ENCODE measurements at regions not wholly inside any gene's neighbourhood (a gene's known extent, or its start where the extent isn't known, plus 50 kb on each side); places are given as distances from the start of the nearest gene placed in this dataset.

DNA sequence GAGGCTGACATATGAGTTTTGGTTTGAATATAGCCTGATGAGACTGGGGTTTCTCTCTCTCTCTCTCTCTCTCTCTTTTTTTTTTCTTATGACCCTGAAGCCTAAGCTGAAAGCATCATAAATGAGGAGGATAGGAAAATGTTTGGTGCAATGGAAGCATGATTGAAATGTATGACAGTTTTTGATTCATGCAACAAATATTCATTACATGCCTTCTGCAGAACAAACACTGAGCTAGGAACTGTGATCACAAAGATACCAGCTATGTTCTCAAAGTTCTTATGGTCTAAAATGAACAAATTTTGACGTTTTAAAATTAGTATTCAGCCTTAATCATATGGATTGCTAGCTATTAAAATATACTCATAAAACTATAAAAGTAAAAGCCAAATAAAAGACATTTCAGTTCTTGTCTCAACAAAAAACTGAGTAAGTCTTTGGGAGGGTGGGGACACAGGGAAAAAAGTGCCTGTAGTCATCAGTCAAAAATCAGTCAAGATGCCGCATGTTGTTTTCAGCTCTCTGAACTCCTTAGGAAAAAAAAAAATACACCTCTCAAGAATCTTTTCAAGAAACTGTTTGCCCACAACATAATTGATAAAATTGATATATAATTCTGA is 57.2 kb downstream of the NKX6-1 start:
- no peak for DNase-seq (ENCODE audit: extremely low read depth, low read depth, low spot score)

DNA sequence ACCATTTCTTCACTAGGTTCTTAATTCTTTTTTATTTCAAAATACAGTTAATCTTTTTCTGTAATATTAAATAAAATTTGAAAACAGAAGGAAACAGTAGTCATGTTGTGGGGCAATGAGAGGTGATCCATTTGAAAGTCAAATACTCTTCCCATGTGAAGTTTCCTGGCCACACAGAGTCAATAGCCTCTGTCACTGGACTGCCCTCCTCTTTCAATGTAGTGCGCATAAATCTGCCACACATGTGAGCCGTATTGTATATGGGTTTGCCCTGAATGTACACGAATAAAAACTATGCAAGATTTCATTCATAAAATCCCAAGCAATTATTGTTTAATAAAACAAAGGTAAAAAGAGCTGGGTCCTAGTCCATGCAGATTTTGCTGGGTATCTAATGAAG is 59.1 kb downstream of the NKX6-1 start:
- DNase-seq (ENCODE audit: extremely low read depth, low read depth, low spot score) = no peak

DNA sequence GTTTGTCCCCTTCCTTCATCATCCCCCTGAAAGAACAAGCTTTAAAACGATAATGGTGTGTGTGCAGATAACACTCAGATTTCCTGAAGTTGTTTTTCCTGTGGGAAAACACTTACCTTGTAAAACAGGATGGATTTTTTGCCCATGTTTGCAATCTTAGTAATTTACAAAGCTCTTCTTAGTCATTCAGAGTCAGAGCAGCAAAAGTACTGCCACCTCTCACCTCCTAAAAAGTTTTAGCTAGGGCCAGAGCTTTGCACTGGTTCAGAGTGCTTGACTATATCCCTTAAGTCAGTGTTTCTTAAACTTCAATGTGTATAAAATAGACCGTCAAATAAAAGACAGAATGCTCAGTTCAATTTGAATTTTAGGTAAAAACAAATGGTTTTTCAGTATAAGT is 62.3 kb downstream of the NKX6-1 start:
- no peak for DNase-seq (ENCODE audit: extremely low read depth, low read depth, low spot score)

DNA sequence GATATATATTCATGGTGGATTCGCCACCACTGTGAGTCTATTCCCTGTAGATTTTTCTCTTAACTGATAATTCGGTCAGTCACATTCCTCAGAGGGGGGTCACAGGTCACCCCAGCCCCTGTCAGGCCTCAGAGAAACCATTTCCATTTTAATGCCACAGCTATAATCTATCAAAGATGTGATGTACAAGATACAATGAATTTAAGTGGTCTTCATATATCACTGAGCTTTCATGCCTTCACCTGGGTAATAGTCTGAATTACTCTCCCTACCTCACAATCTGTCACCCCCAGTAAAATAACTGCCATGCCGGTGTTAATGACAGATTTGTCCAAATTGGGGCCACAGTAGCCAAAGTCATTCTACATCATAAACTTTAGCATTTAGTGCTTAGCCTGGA is 64.7 kb downstream of the NKX6-1 start:
- DNase-seq (ENCODE audit: extremely low read depth, low read depth, low spot score) = no peak

DNA sequence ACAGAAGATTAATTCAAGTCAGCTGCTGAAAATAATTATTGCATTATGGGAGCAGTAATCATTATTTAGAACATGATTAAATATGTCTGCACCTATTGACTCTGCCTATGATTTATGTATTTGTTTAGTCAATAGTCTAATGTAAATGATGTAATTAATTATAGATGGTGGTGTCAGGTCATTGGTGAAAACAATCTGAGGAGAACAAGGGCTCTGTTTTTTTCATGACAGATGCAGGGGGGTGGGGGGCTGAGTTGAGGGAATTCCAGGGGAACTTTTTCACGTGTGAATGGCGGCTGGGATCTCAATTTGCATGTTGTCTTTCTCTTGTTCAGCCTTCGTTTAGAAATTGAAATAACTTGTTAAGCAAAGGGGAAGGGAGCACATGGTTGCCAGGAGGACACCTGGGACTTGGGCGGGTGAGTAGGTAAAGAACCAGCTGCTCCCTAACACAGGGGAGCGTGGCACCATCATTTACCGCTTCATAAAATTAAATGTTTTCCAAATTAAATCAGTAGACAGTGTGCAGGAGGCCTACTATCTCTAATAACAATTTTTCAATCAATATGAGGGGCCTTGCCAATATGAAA is 65.4 kb downstream of the NKX6-1 start:
- DNase-seq (ENCODE audit: extremely low read depth, low read depth, low spot score) = no peak

DNA sequence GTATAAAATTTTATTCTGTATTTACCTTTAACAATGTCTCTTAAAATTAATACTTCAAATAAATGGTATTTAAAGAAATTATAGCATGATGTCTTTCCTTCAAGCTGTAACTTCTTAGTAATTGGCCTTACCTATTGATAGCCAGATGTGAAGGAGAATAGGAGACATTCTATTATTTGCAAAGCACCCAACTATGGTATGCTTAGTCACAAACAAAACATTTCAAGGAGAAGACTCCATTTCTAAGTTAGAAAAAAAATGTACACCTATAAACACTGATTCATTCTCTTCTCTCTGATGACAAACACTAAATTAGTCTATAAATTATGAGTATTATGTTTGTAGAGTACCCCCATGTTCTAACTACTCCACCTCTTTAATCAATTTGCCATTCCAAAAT is 66.4 kb downstream of the NKX6-1 start:
- DNase-seq (ENCODE audit: extremely low read depth, low read depth, low spot score) = no peak

DNA sequence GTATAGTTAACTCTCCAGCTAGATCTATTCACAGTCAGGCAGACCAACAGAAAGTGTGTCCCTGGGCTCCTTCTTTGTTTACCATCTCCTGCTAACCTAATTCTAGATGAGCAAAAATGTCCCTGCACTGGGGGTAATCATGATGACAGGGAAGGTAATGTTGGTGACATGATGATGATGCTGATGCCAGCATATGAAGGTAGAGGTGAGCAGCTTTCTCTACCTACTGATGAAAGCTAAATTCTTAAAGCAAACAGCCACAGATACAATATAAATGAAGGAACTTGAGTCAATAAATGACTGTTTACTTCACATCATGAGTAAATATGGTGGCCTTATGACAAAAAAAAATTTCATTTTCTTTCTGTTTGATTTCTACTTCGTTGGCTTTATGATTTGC is 78.5 kb downstream of the NKX6-1 start:
- no peak for DNase-seq (ENCODE audit: extremely low read depth, low read depth, low spot score)

DNA sequence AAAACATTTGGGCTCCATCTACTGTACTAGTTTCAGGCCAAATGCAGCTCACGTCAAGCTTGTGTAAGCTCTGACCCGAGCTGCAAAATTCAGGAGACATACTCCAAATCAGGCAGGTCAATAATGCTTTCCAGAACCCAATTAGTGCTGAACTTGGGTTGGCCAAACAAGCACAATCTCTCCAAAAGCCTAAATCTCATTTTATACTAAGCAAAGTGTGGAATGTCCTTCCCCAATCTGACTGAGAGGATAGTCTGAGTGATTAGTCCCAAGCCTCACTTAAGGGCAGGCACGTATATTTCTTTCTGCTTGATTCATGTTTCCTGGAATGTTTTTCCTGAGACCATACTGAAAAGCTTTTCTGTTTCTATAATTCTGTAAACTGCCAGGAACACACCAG is 79.9 kb downstream of the NKX6-1 start:
- no peak for DNase-seq (ENCODE audit: extremely low read depth, low read depth, low spot score)

DNA sequence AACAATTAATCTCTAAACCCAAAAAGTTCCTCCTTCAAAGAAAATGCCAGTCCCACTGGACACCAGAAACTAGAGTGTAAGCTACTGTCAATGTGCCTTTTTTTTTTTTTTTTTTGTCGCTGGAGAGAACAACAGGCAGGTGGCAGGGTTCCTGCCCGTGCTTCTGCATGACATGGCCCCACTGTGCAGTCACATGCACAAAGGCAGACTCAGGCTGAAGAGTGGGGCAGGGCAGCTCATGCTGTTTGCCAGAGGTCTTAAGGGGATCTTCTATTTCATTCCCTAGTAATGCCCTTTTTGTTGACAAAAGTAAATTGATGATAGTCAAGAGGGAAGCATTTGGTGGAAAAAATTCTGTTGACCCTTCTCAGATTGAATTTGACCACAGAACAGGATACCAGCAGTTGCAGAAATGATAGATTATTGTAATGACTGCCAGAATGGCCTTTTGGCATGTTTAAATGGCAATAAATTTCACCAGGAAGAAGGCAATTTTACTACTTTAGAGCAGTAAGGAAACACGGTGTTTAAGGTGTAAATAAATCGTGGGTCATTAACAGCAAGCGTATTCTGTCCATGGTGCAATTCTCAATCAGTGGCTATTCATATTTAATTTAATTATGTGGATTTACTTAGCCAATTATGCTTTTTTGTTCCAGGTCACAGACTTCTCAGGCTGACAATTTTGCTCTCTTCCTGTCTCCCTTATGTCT is 80.9 kb downstream of the NKX6-1 start:
- DNase-seq (ENCODE audit: extremely low read depth, low read depth, low spot score) = no peak

DNA sequence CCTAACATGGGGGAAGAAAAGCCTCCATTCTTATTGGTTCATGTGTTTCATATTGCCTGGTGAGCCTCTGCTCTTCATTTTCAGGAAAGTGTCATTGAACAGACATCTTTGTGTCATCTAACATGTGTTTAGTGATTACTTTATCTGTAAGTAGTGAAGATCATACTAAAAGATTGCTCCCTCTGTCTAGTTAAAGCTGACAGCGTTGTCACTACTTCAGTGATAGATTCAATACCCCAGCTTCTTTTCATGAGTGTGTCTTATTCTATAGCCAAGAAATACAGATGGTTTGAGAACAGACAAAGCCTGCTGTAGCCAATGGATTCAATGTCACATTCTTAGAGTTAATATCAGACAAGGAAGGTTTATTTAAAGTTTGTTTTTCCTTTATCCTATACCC is 85.1 kb downstream of the NKX6-1 start:
- DNase-seq (ENCODE audit: extremely low read depth, low read depth, low spot score) = no peak

DNA sequence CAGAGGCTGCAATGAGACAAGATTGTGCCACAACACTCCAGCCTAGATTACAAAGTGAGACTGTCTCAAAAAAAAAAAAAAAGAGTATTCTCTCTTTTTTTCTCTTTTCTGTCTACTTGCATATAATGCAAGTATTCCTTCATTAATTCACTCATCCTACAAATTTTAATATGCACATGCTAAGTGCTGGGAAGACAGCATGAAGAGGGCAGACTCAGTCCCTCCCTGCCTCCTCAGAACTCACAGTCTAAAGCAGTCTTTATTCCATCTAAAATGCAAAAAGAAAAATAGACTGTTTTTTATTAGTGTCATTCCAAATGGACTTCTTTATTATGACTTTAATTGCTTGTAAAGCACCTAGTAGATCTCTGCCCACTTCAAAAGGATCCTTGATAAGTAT is 85.6 kb downstream of the NKX6-1 start:
- DNase-seq (ENCODE audit: extremely low read depth, low read depth, low spot score) = no peak

DNA sequence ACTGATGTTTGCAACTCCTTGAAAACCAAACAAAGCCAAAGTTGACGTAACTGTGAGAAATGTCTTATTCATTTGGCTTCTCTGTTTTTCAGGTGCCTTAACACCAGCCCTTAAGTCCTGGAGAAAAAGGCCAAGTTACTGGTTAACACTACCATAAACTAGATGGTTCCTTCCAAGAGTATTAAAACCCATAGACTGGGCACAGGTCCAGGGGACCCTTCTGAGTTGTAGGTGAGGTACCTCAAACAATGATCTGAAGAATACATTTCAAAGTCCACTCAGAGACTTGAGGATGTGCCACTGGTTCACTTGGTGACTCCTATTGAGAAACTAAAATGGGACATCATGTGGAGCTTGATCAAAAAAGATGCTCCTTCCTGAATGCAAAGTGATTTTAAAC is 87.0 kb downstream of the NKX6-1 start:
- no peak for DNase-seq (ENCODE audit: extremely low read depth, low read depth, low spot score)

DNA sequence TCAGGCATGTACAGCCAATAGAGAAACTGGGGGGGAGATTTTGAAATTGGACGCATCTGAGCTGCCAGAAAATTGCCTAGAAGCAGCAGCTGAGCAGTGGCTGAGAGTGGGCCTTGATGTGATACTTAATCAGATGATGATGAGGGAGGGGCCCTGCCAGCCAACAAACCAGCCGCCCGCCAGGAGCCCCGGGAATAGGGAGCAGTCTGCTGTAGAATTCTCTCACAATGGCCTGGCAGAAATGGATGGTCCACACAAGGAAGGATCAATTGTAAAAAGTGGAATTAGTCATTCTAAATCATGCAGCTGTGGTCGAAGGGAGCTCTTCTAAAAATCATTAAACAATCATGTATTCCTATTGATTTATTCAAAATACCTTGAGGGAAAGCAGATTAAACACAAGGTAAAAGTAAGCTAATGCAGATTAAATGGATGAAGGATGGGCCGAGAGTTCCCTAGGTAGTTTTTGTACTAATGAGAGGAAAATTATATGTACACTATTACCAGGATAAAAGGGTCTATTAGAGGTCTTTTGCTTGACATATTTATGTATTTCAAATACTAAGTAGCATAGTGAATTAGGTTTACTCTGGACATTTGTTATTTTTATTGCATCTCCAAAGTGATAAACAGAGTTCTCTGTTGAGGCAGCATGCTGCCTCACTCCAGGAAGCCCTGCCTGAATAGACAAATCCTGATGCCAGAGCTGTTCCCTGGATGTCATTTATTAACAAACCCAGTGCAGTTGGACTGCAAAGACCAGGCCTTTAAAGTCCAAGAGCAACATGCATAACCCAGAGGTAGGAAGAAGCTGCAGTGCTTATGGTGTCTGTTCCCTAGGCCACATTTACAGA is 91.3 kb downstream of the NKX6-1 start:
- DNase-seq (ENCODE audit: extremely low read depth, low read depth, low spot score) = no peak

DNA sequence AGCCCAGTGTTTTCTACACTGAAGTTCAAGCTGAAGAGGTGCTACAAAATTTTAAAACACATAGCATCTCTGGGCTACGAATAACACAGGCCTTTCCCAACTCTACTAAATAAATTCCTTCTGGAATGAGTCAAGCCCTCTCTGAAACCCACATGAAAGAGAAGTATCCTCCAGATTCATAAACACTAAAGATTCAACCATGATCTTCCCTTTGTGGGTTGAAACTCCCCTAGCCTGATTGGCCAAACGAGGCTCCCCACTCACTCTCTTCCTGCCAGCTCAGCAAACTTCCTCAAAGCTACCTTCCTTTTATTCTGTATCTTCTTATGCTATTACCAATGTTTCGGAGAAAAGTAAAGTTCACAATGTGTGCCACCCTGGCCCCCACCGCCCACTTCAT is 95.4 kb downstream of the NKX6-1 start:
- DNase-seq (ENCODE audit: extremely low read depth, low read depth, low spot score) = no peak

DNA sequence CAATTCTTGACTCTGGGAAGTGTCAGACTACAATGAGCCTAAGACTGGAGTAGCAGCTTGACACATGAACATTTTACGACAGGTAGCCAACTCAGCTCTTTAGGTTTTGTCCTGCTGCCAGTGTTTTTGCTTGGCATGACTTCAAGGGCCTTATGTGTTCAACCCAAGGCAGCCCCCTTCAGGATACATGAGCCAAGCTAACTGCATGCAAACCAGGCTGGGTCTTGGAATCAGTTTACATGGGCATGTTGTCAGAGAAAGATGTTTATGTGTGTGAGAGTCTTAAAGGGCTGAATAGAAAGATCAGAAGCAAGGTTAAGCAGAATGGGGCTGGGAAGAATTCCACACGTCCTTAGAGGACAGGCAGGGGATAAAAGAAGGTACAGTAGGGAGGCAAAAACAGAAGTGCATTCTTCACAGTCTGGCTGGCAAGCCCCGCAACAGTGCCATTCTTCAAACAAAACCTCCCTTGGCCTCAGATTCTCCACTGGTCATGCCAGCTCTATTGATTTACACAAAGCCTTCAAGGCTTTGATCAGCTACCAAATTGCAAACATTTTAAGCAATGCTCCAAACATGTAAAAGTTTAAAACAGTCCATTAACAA is 97.3 kb downstream of the NKX6-1 start:
- no peak for DNase-seq (ENCODE audit: extremely low read depth, low read depth, low spot score)

DNA sequence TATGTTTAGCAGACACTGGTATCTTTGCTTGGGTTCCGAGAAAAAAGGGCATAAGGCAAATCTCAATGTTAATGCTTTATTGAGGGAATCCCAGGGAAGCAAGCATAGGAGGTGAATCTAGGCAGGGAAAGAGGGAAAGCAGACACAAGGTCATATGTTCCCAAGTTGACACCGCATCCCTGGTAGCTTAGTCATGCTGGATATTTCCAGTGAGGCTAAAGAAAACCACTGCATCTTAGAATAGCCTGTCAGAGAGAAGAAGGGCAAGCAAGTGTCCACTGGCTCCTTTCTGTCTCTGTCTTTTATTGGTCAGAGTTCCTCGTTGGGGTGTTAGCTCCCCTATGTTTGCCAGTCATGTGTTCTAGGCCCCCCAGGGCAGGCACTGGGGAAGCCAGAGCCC is 104.7 kb downstream of the NKX6-1 start:
- DNase-seq (ENCODE audit: extremely low read depth, low read depth, low spot score) = no peak

DNA sequence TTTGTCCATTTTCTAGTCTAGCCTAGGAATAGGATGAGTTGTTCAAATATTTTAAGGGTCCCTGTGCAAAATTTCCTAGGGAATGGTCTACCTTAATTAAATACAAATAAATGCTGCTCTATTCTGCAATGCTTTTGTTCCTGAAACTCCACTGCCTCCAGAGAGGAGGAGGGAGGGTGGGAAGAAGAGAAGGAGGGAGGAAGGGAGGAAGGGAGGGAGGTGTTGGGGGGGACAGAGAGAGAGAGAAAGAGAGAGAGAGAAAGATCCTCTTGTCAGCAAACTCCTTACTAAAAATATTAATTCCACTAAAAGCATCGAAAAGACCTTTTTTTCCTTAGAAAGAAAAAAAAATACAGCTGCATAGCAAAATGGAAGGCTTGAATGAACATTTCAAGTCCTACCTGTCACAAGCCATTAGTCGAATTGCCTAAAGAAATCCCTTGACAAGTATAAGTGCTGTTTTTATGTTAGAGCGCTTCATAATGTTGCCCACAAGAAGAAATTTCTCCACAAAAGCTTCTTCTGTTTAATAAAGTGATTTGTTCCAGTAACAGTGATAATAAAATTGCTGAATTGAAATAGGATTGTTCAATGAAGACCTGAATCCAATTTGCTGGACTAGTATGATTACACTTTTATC is 106.0 kb downstream of the NKX6-1 start:
- no peak for DNase-seq (ENCODE audit: extremely low read depth, low read depth, low spot score)

DNA sequence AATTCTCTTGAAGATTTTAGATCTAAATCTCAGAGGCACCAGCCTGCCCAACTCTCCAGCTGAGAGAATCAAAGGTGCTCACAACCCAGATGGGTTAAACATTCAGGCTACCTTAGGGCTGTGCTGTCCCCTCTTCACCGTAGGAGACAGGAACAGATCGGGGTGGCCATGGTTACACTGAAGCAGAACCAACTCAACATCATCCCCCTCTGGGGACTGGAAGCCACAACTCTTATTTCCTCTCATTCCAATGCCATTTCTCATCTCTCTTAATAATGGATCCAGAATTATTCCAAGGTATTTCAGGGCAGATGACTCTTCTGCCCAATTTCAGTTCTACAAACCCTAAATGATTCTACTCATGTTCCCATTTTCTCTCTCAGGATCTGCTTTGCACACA is 109.7 kb downstream of the NKX6-1 start:
- no peak for DNase-seq (ENCODE audit: extremely low read depth, low read depth, low spot score)

DNA sequence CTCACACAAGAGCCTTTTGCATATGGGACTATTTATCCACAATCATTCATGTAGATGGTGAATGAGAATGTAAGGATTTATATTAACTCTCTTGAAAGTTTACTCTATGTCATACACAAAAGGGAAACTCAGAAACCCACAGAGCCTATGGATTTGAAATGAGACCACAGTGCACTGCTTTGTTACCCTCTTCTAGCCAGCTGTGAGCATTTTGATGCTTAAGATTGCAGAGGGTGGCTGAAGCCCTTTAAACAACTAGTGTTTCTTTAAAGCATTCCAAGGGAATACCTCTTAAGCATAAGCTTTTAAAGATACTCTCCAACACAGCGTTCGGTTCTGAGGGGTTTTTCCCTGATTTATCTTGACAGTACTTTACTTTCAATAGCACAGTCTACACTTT is 113.9 kb downstream of the NKX6-1 start:
- DNase-seq (ENCODE audit: extremely low read depth, low read depth, low spot score) = no peak

DNA sequence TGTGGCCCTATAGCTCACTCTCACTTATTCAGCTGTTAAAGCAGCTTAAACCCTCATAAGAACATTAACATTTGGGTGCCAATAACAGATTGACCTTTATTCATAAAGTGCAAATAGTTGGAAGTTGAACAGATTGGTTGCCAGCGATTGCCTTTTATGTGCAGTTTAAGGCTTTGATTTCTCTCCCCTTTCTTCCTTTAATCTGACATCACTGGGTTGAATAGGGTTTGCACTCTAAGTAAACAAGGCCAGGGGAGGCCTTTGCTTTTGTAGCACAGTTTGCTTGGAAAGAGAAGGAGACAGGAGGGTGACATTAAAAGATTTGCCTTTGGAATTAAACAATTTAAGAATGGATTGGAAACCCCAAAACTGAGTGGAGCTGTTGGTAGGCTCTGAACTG is 114.3 kb downstream of the NKX6-1 start:
- no peak for DNase-seq (ENCODE audit: extremely low read depth, low read depth, low spot score)

DNA sequence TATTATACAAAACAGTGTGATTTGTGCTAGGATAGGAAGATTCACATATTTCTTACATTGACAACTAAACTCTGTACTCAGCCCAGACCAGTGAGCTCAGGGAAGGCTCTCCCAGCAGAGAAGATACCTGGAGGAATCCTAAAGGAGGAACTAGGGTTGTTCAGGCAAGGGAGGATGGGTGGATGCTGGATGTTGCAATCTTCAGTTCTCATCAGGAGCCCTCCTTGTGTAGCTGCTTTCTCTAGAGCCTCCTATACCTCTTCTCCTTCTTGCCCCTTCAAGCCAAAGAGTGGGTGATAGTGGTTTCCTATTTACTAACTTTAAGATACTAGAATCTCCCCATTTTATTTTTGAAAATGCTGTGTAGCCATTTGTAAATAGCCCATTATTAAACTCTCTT is 117.3 kb downstream of the NKX6-1 start:
- DNase-seq (ENCODE audit: extremely low read depth, low read depth, low spot score) = no peak

Measured in glomerular endothelial cell (primary cell).